HEK293T (cell line): ENCODE measurements at regions not wholly inside any gene's neighbourhood (a gene's known extent, or its start where the extent isn't known, plus 50 kb on each side); places are given as distances from the start of the nearest gene placed in this dataset.
"Not testable (repeated sequence)": the region's sequence is repeated elsewhere in the genome, so short reads cannot be mapped to it uniquely, and the experiment has no call there.

Experiments used
- CTCF ChIA-PET: fragments of 350-600 bp; formaldehyde crosslinking; extraction: SDS; loops from one replicate; lab custom pipeline; 2021; ENCODE audit warnings: antibody characterized with exemption, inconsistent platforms; lab: Yijun Ruan, JAX
- POLR2A ChIA-PET: fragments of 350-600 bp; formaldehyde crosslinking; extraction: SDS; loops from one replicate; lab custom pipeline; 2020; ENCODE audit warnings: antibody characterized with exemption, inconsistent platforms; lab: Yijun Ruan, JAX
- DNase-seq: peaks from one replicate; pipeline ENCODE4 v3.0.0; 2012; ENCODE audit warnings: mixed read lengths; ENCODE audit errors: extremely low spot score
- ARNT ChIP-seq: fragments of 450-650 bp; IDR thresholded peaks from 2 replicates; pipeline ENCODE4 v1.6.1; 2017; ENCODE audit warnings: mild to moderate bottlenecking
- BHLHE40 ChIP-seq: fragments of 450-650 bp; IDR thresholded peaks from 2 replicates; pipeline ENCODE4 v1.6.1; 2016; ENCODE audit warnings: mild to moderate bottlenecking, moderate library complexity, borderline replicate concordance
- CTBP1 ChIP-seq: fragments of 450-650 bp; IDR thresholded peaks from 2 replicates; pipeline ENCODE4 v1.6.1; 2016; ENCODE audit warnings: borderline replicate concordance
- ELF4 ChIP-seq: fragments of 450-650 bp; IDR thresholded peaks from 2 replicates; pipeline ENCODE4 v1.6.1; 2017; ENCODE audit warnings: antibody characterized with exemption
- FOXA1 ChIP-seq: fragments of 450-650 bp; IDR thresholded peaks from 2 replicates; pipeline ENCODE4 v1.6.1; 2016; ENCODE audit warnings: mild to moderate bottlenecking
- FOXK2 ChIP-seq: fragments of 450-650 bp; IDR thresholded peaks from 2 replicates; pipeline ENCODE4 v1.6.1; 2016; ENCODE audit warnings: mild to moderate bottlenecking
- FOXM1 ChIP-seq: fragments of 450-650 bp; IDR thresholded peaks from 2 replicates; pipeline ENCODE4 v1.6.1; 2017; ENCODE audit warnings: mild to moderate bottlenecking, borderline replicate concordance
- HDGF ChIP-seq: fragments of 450-650 bp; IDR thresholded peaks from 2 replicates; pipeline ENCODE4 v1.6.1; 2017; ENCODE audit warnings: antibody characterized with exemption, borderline replicate concordance
- L3MBTL2 ChIP-seq: fragments of 450-650 bp; conservative IDR thresholded peaks from 2 replicates; pipeline ENCODE4 v1.6.1; 2016; ENCODE audit warnings: mild to moderate bottlenecking
- LEF1 ChIP-seq: fragments of 450-650 bp; IDR thresholded peaks from 2 replicates; pipeline ENCODE4 v1.6.1; 2017; ENCODE audit warnings: mild to moderate bottlenecking, borderline replicate concordance
- NFRKB ChIP-seq: fragments of 450-650 bp; IDR thresholded peaks from 2 replicates; pipeline ENCODE4 v1.6.1; 2016; ENCODE audit warnings: mild to moderate bottlenecking, moderate library complexity
- PKNOX1 ChIP-seq: fragments of 450-650 bp; IDR thresholded peaks from 2 replicates; pipeline ENCODE4 v1.6.1; 2016
- SP1 ChIP-seq: fragments of 450-650 bp; IDR thresholded peaks from 2 replicates; pipeline ENCODE4 v1.6.1; 2017
- SUZ12 ChIP-seq: fragments of 450-650 bp; IDR thresholded peaks from 2 replicates; pipeline ENCODE4 v1.6.1; 2016; ENCODE audit warnings: mild to moderate bottlenecking
- TARDBP ChIP-seq: fragments of 450-650 bp; IDR thresholded peaks from 2 replicates; pipeline ENCODE4 v1.6.1; 2016
- ZNF384 ChIP-seq: fragments of 450-650 bp; IDR thresholded peaks from 2 replicates; pipeline ENCODE4 v1.6.1; 2016

GRCh38 chr5:82728926-82729702, 348.1 kb downstream of the TMEM167A start:
- no peak for DNase-seq
- ChIA-PET CTCF (no interaction called here), POLR2A (no interaction called here)
- no peak for TF ChIP-seq FOXA1
- TF ChIP-seq ELF4 = no peak
- TF ChIP-seq ARNT = no peak
- no peak for TF ChIP-seq HDGF
- no peak for TF ChIP-seq NFRKB
- no peak for TF ChIP-seq PKNOX1
- TF ChIP-seq L3MBTL2 = no peak
- TF ChIP-seq SUZ12 = no peak
- TF ChIP-seq FOXK2 = no peak
- no peak for TF ChIP-seq LEF1
- no peak for TF ChIP-seq ZNF384
- no peak for TF ChIP-seq FOXM1

GRCh38 chr5:82723168-82723567, 354.0 kb downstream of the TMEM167A start:
- ChIA-PET POLR2A (no interaction called here), CTCF (interaction anchor here (0.6 kb wide), 1 partner anchor 57 kb away, joined by 6 read pairs; no protein-coding TSS in a partner anchor)
- TF ChIP-seq L3MBTL2 (no peak), NFRKB (no peak), FOXA1 (no peak), SUZ12 (no peak), BHLHE40 (no peak), PKNOX1 (no peak)
- no peak for DNase-seq

- POLR2A ChIA-PET = no interaction called here
- DNase-seq = no peak
- TF ChIP-seq FOXM1 (no peak), L3MBTL2 (no peak), ARNT (no peak), SP1 (no peak), CTBP1 (no peak), TARDBP (no peak), FOXK2 (no peak), ZNF384 (no peak)
- CTCF ChIA-PET = no interaction called here
These were observed 356.1 kb downstream of the TMEM167A start for GRCh38 chr5:82721087-82721410.

GRCh38 chr5:82720213-82721086, 356.7 kb downstream of the TMEM167A start:
- no peak for DNase-seq
- CTCF ChIA-PET = interaction anchor here (0.8 kb wide), 1 partner anchor 371 kb away, joined by 3 read pairs; no protein-coding TSS in a partner anchor
- POLR2A ChIA-PET = no interaction called here
- TF ChIP-seq NFRKB (no peak), HDGF (no peak), FOXK2 (no peak), ZNF384 (no peak), FOXM1 (no peak), CTBP1 (no peak), ARNT (no peak), PKNOX1 (no peak), BHLHE40 (no peak), LEF1 (no peak), L3MBTL2 (no peak)

GRCh38 chr5:82719368-82719767, 357.8 kb downstream of the TMEM167A start:
- no peak for TF ChIP-seq TARDBP
- no peak for TF ChIP-seq SUZ12
- no peak for TF ChIP-seq NFRKB
- POLR2A ChIA-PET = no interaction called here
- no peak for DNase-seq
- CTCF ChIA-PET = no interaction called here

GRCh38 chr5:82717738-82718137, 359.5 kb downstream of the TMEM167A start:
- CTCF ChIA-PET = no interaction called here
- no peak for TF ChIP-seq PKNOX1
- no peak for TF ChIP-seq BHLHE40
- TF ChIP-seq ZNF384 = no peak
- TF ChIP-seq FOXM1 = no peak
- no peak for TF ChIP-seq FOXK2
- no peak for TF ChIP-seq SUZ12
- no peak for TF ChIP-seq LEF1
- no peak for TF ChIP-seq L3MBTL2
- no peak for TF ChIP-seq SP1
- no peak for TF ChIP-seq ELF4
- no peak for TF ChIP-seq HDGF
- no peak for TF ChIP-seq FOXA1
- no peak for TF ChIP-seq TARDBP
- POLR2A ChIA-PET = no interaction called here
- no peak for DNase-seq

GRCh38 chr5:82714732-82715131, 362.5 kb downstream of the TMEM167A start:
- DNase-seq, CTCF ChIA-PET, POLR2A ChIA-PET: not testable (repeated sequence)
